ENCODE measurements at regions not wholly inside any gene's neighbourhood (a gene's known extent, or its start where the extent isn't known, plus 50 kb on each side); places are given as distances from the start of the nearest gene placed in this dataset.

DNA sequence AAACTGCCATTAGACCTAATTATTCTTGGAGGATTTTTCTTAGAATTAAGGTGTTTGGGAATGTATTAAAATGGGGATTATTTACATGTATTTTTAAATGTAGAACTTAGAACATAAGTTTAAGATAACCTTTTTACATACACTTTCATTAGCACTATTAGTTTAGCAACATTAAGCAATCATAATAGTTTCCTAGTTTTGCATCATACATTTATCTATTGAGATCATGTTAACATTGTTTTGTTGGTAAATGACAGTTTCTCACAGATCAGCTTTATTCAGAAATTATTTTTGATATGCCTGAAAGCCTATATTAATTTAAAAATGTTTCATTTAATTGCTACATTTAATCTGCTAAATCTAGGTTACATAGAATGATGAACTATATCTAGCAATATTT is 189.7 kb upstream of the PPP1R3A start:
- TF ChIP-seq, protein P1, sequence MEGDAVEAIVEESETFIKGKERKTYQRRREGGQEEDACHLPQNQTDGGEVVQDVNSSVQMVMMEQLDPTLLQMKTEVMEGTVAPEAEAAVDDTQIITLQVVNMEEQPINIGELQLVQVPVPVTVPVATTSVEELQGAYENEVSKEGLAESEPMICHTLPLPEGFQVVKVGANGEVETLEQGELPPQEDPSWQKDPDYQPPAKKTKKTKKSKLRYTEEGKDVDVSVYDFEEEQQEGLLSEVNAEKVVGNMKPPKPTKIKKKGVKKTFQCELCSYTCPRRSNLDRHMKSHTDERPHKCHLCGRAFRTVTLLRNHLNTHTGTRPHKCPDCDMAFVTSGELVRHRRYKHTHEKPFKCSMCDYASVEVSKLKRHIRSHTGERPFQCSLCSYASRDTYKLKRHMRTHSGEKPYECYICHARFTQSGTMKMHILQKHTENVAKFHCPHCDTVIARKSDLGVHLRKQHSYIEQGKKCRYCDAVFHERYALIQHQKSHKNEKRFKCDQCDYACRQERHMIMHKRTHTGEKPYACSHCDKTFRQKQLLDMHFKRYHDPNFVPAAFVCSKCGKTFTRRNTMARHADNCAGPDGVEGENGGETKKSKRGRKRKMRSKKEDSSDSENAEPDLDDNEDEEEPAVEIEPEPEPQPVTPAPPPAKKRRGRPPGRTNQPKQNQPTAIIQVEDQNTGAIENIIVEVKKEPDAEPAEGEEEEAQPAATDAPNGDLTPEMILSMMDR (IDR thresholded peaks at IDR 0.05; ENCODE audit: low read depth, low read length, missing input control), result no peak
- TF ChIP-seq FOXA2 (IDR thresholded peaks at IDR 0.05), result no peak
- TF ChIP-seq, protein P2, sequence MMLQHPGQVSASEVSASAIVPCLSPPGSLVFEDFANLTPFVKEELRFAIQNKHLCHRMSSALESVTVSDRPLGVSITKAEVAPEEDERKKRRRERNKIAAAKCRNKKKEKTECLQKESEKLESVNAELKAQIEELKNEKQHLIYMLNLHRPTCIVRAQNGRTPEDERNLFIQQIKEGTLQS (IDR thresholded peaks at IDR 0.05), result no peak
- no peak for TF ChIP-seq RAD21 (IDR thresholded peaks at IDR 0.05)
- no peak for TF ChIP-seq YY1 (IDR thresholded peaks at IDR 0.05)
- no peak for TF ChIP-seq SP1 (IDR thresholded peaks at IDR 0.05)
- no peak for TF ChIP-seq JUND (IDR thresholded peaks at IDR 0.05)
- TF ChIP-seq, protein P3, sequence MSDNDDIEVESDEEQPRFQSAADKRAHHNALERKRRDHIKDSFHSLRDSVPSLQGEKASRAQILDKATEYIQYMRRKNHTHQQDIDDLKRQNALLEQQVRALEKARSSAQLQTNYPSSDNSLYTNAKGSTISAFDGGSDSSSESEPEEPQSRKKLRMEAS (IDR thresholded peaks at IDR 0.05), result no peak
- Histone ChIP-seq H3K27me3 (ENCODE audit: control insufficient read depth in 4 of 4, insufficient read depth in 4 of 4, low read length in 3 of 4) (no peaks in the 10 kb centered on the region), H3K4me3 (ENCODE audit: low read depth in 1 of 3, low read length in 3 of 3) (no peak overlapping the region), H3K9me3 (ENCODE audit: control insufficient read depth in 4 of 4, low read length in 3 of 4) (no peaks in the 10 kb centered on the region), H3K4me1 (ENCODE audit: control insufficient read depth in 4 of 4, insufficient read depth in 4 of 4, low read length in 3 of 4) (peaks cover 0 to 13% (median 5%) of the 10 kb centered on the region in 4 donors), H3K27ac (ENCODE audit: low read depth in 1 of 2, low read length in 2 of 2) (no peak overlapping the region), H3K9ac (ENCODE audit: low read depth in 1 of 2, low read length in 2 of 2) (no peak overlapping the region), H3K36me3 (ENCODE audit: control insufficient read depth in 4 of 4, insufficient read depth in 3 of 4, low read depth in 1 of 4, low read length in 3 of 4) (no peaks in the 10 kb centered on the region)
- no peak for DNase-seq (ENCODE audit: low spot score)

DNA sequence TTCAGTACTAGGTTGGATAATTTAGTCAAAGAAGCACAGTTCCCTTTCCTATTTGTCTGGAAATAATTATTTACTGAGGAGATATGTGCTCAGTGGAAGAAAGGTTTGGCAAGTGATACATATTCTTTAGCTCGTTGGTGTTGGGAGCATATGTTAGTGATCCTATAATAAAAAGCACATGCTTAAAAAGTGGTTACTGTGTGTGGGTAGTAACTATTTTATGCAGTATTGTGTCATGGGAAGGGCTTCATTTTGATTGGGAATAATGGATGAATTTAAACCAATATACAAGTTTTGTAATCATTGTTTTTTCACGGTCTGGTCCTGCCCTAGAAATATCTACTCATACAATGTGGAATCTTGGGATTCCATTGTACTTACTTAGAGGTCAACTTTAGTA is 188.7 kb upstream of the PPP1R3A start:
- DNase-seq (ENCODE audit: low spot score), result no peak
- H3K36me3 ChIP-seq (ENCODE audit: control insufficient read depth in 4 of 4, insufficient read depth in 3 of 4, low read depth in 1 of 4, low read length in 3 of 4), result no peaks in the 10 kb centered on the region
- H3K9me3 ChIP-seq (ENCODE audit: control insufficient read depth in 4 of 4, low read length in 3 of 4), result no peaks in the 10 kb centered on the region
- peaks cover 0 to 13% (median 5%) of the 10 kb centered on the region in 4 donors for H3K4me1 ChIP-seq (ENCODE audit: control insufficient read depth in 4 of 4, insufficient read depth in 4 of 4, low read length in 3 of 4)
- no peak for TF ChIP-seq FOXA1 (IDR thresholded peaks at IDR 0.05)
- TF ChIP-seq TAF1 (conservative IDR thresholded peaks at IDR 0.05), result no peak
- TF ChIP-seq, protein P2 (IDR thresholded peaks at IDR 0.05), result no peak
- TF ChIP-seq NR2F2 (IDR thresholded peaks at IDR 0.05), result no peak
- TF ChIP-seq RAD21 (IDR thresholded peaks at IDR 0.05), result no peak
- no peak overlapping the region for H3K9ac ChIP-seq (ENCODE audit: low read depth in 1 of 2, low read length in 2 of 2)
- H3K27me3 ChIP-seq (ENCODE audit: control insufficient read depth in 4 of 4, insufficient read depth in 4 of 4, low read length in 3 of 4), result no peaks in the 10 kb centered on the region
- H3K27ac ChIP-seq (ENCODE audit: low read depth in 1 of 2, low read length in 2 of 2), result no peak overlapping the region
- H3K4me3 ChIP-seq (ENCODE audit: low read depth in 1 of 3, low read length in 3 of 3), result no peak overlapping the region
- 67% methylated on average over 2 of the region's 2 CpGs for WGBS

DNA sequence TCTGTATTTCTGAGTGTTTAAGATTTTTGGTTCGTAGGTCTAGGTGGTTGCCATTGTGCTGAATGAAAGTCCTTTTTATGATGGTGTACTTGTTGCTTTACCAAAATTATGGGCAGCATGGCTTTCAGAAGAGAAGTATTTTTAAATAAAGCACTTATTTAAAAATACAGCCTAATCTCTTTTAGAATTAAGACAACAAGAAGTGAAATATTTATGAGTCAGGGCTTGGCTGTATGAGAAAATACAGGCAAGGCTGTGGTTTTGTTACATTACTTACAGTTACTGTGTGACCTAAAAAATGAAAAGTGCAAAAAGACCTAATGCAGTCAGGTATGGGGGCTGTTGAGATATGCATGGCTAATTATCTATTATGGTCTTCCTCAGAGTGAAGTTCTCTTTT is 185.2 kb upstream of the PPP1R3A start:
- H3K27me3 ChIP-seq (ENCODE audit: control insufficient read depth in 4 of 4, insufficient read depth in 4 of 4, low read length in 3 of 4), result no peaks in the 10 kb centered on the region
- H3K4me3 ChIP-seq (ENCODE audit: low read depth in 1 of 3, low read length in 3 of 3), result no peak overlapping the region
- H3K4me1 ChIP-seq (ENCODE audit: control insufficient read depth in 4 of 4, insufficient read depth in 4 of 4, low read length in 3 of 4), result peaks cover 0 to 6% (median 2%) of the 10 kb centered on the region in 4 donors
- TF ChIP-seq RXRA (IDR thresholded peaks at IDR 0.05), result no peak
- no peak for TF ChIP-seq SP1 (IDR thresholded peaks at IDR 0.05)
- TF ChIP-seq YY1 (IDR thresholded peaks at IDR 0.05), result no peak
- TF ChIP-seq RAD21 (IDR thresholded peaks at IDR 0.05), result no peak
- no peak for TF ChIP-seq GABPA (IDR thresholded peaks at IDR 0.05 in 1 of 2, conservative IDR thresholded peaks at IDR 0.05 in 1 of 2)
- no peak for TF ChIP-seq JUND (IDR thresholded peaks at IDR 0.05)
- TF ChIP-seq, protein P3 (IDR thresholded peaks at IDR 0.05), result no peak
- TF ChIP-seq HNF4G (IDR thresholded peaks at IDR 0.05), result no peak
- no peak for TF ChIP-seq FOXA1 (IDR thresholded peaks at IDR 0.05)
- TF ChIP-seq, protein P4, sequence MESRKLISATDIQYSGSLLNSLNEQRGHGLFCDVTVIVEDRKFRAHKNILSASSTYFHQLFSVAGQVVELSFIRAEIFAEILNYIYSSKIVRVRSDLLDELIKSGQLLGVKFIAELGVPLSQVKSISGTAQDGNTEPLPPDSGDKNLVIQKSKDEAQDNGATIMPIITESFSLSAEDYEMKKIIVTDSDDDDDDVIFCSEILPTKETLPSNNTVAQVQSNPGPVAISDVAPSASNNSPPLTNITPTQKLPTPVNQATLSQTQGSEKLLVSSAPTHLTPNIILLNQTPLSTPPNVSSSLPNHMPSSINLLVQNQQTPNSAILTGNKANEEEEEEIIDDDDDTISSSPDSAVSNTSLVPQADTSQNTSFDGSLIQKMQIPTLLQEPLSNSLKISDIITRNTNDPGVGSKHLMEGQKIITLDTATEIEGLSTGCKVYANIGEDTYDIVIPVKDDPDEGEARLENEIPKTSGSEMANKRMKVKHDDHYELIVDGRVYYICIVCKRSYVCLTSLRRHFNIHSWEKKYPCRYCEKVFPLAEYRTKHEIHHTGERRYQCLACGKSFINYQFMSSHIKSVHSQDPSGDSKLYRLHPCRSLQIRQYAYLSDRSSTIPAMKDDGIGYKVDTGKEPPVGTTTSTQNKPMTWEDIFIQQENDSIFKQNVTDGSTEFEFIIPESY (IDR thresholded peaks at IDR 0.05), result no peak
- TF ChIP-seq FOXA2 (IDR thresholded peaks at IDR 0.05), result no peak
- TF ChIP-seq NR2F2 (IDR thresholded peaks at IDR 0.05), result no peak
- no peak for TF ChIP-seq TAF1 (conservative IDR thresholded peaks at IDR 0.05)
- no peak for TF ChIP-seq EGR1 (IDR thresholded peaks at IDR 0.05; ENCODE audit: low read depth in 2 of 2)
- no peak overlapping the region for H3K27ac ChIP-seq (ENCODE audit: low read depth in 1 of 2, low read length in 2 of 2)
- DNase-seq (ENCODE audit: low spot score), result no peak
- H3K9me3 ChIP-seq (ENCODE audit: control insufficient read depth in 4 of 4, low read length in 3 of 4), result no peaks in the 10 kb centered on the region
- WGBS, result 90% methylated on average over 1 of the region's 1 CpG
- no peak overlapping the region for H3K9ac ChIP-seq (ENCODE audit: low read depth in 1 of 2, low read length in 2 of 2)
- no peaks in the 10 kb centered on the region for H3K36me3 ChIP-seq (ENCODE audit: control insufficient read depth in 4 of 4, insufficient read depth in 3 of 4, low read depth in 1 of 4, low read length in 3 of 4)

Data from liver (tissue), 8 donors.